HL-60 (cell line): ENCODE measurements at regions not wholly inside any gene's neighbourhood (a gene's known extent, or its start where the extent isn't known, plus 50 kb on each side); places are given as distances from the start of the nearest gene placed in this dataset.

Source experiments
- DNase-seq, 2 experiments: peaks; one replicate each; pipeline ENCODE4 v3.0.0-alpha.2; 2010 to 2020; ENCODE audit warnings: low read depth in 1 of 2, low spot score in 1 of 2
- H3K27ac ChIP-seq: fragments of 250-450 bp; sonication (Bioruptor Pico); replicated peaks from 2 replicates; pipeline ENCODE4 v1.5.1; 2020; ENCODE audit warnings: mild to moderate bottlenecking, moderate library complexity
- H3K27me3 ChIP-seq: fragments of 250-450 bp; sonication (Bioruptor Pico); 2 replicates; pipeline ENCODE4 v1.5.1; 2021; ENCODE audit warnings: mild to moderate bottlenecking, moderate library complexity; ENCODE audit not compliant: insufficient read depth, poor library complexity, severe bottlenecking
- H3K4me3 ChIP-seq: replicated peaks from 2 replicates; pipeline ENCODE4 v1.5.1; 2011; ENCODE audit warnings: mild to moderate bottlenecking, control low read depth, low read length; ENCODE audit not compliant: insufficient read depth
- GABPA ChIP-seq: IDR thresholded peaks from 2 replicates; pipeline ENCODE4 v1.6.1; 2012; ENCODE audit warnings: low read depth
- POLR2AphosphoS5 ChIP-seq: IDR thresholded peaks from 2 replicates; pipeline ENCODE4 v1.6.1; 2012; ENCODE audit warnings: low read depth
- REST ChIP-seq: IDR thresholded peaks from 2 replicates; pipeline ENCODE4 v1.6.1; 2012; ENCODE audit warnings: low read depth; ENCODE audit not compliant: insufficient replicate concordance
- SPI1 ChIP-seq: IDR thresholded peaks from 2 replicates; pipeline ENCODE4 v1.6.1; 2012; ENCODE audit warnings: low read depth, mild to moderate bottlenecking, borderline replicate concordance
- TF ChIP-seq, protein P1 (sequence below): IDR thresholded peaks from one replicate; pipeline ENCODE4 v1.5.1; 2011; ENCODE audit warnings: low read length, control low read depth, inconsistent platforms; ENCODE audit not compliant: insufficient read depth

DNA sequence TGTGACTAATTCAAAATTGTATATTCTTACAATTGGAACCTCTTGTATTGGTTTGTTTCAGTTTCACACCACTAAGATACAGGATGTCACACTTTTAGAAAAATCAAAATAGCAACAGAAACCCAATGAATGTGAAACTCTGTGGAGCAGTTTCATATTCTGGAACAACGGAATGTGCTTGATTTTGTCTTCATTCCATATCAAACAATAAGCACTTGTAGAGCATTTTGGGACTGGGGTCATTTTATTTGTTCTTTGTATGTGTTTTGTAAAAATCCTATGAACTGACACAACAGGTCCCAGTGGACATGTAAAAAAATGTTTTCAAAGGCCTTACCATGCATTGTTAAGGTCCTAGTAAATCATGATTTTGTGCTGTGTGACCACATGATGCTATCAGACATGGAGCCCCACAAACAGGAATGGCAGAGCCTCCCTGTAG, 123.1 kb downstream of the DKK1 start:
- DNase-seq: no peak
- TF ChIP-seq REST: no peak
- TF ChIP-seq SPI1: no peak
- TF ChIP-seq, protein P1, sequence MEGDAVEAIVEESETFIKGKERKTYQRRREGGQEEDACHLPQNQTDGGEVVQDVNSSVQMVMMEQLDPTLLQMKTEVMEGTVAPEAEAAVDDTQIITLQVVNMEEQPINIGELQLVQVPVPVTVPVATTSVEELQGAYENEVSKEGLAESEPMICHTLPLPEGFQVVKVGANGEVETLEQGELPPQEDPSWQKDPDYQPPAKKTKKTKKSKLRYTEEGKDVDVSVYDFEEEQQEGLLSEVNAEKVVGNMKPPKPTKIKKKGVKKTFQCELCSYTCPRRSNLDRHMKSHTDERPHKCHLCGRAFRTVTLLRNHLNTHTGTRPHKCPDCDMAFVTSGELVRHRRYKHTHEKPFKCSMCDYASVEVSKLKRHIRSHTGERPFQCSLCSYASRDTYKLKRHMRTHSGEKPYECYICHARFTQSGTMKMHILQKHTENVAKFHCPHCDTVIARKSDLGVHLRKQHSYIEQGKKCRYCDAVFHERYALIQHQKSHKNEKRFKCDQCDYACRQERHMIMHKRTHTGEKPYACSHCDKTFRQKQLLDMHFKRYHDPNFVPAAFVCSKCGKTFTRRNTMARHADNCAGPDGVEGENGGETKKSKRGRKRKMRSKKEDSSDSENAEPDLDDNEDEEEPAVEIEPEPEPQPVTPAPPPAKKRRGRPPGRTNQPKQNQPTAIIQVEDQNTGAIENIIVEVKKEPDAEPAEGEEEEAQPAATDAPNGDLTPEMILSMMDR: no peak
- TF ChIP-seq POLR2AphosphoS5: no peak
- no peak for TF ChIP-seq GABPA
- Histone ChIP-seq H3K27ac (no peak overlapping the region), H3K27me3 (no peaks in the 10 kb centered on the region), H3K4me3 (no peak overlapping the region)

GRCh38 chr10:52438119-52438518, 124.0 kb downstream of the DKK1 start:
- Histone ChIP-seq H3K4me3 (no peak overlapping the region), H3K27me3 (no peaks in the 10 kb centered on the region), H3K27ac (no peak overlapping the region)
- DNase-seq: no peak
- TF ChIP-seq POLR2AphosphoS5: no peak
- no peak for TF ChIP-seq REST
- TF ChIP-seq, protein P1: no peak
- no peak for TF ChIP-seq SPI1
- no peak for TF ChIP-seq GABPA

- Histone ChIP-seq H3K27ac (no peak overlapping the region), H3K27me3 (no peaks in the 10 kb centered on the region), H3K4me3 (no peak overlapping the region)
- TF ChIP-seq, protein P1: no peak
- TF ChIP-seq POLR2AphosphoS5 (no peak), GABPA (no peak), SPI1 (no peak), REST (no peak)
- DNase-seq: no peak
Measured at GRCh38 chr10:52440612-52441285, 126.7 kb downstream of the DKK1 start.
